ENCODE measurements at regions not wholly inside any gene's neighbourhood (a gene's known extent, or its start where the extent isn't known, plus 50 kb on each side); places are given as distances from the start of the nearest gene placed in this dataset.

GRCh38 chr11:109775686-109776085 lies 317.5 kb upstream of the ZC3H12C start:
- no peak overlapping the region for H3K4me3 ChIP-seq (ENCODE audit: low read length)
- DNase-seq (ENCODE audit: low read depth), result no peak
- TF ChIP-seq CTCF (conservative IDR thresholded peaks at IDR 0.05; ENCODE audit: low read depth, low read length), result no peak

GRCh38 chr11:109783014-109783413 lies 310.2 kb upstream of the ZC3H12C start:
- H3K4me3 ChIP-seq (ENCODE audit: low read length), result no peak overlapping the region
- no peak for TF ChIP-seq CTCF (conservative IDR thresholded peaks at IDR 0.05; ENCODE audit: low read depth, low read length)
- DNase-seq (ENCODE audit: low read depth), result no peak

GRCh38 chr11:109783840-109784239 lies 309.4 kb upstream of the ZC3H12C start:
- no peak for TF ChIP-seq CTCF (conservative IDR thresholded peaks at IDR 0.05; ENCODE audit: low read depth, low read length)
- no peak for DNase-seq (ENCODE audit: low read depth)
- no peak overlapping the region for H3K4me3 ChIP-seq (ENCODE audit: low read length)

- TF ChIP-seq CTCF (conservative IDR thresholded peaks at IDR 0.05; ENCODE audit: low read depth, low read length), result no peak
- no peak overlapping the region for H3K4me3 ChIP-seq (ENCODE audit: low read length)
- DNase-seq (ENCODE audit: low read depth), result no peak
Measured at GRCh38 chr11:109784536-109784935, 308.7 kb upstream of the ZC3H12C start.

GRCh38 chr11:109785198-109785597 lies 308.0 kb upstream of the ZC3H12C start:
- no peak for DNase-seq (ENCODE audit: low read depth)
- no peak overlapping the region for H3K4me3 ChIP-seq (ENCODE audit: low read length)
- no peak for TF ChIP-seq CTCF (conservative IDR thresholded peaks at IDR 0.05; ENCODE audit: low read depth, low read length)

GRCh38 chr11:109785714-109786113 lies 307.5 kb upstream of the ZC3H12C start:
- H3K4me3 ChIP-seq (ENCODE audit: low read length), result no peak overlapping the region
- no peak for DNase-seq (ENCODE audit: low read depth)
- no peak for TF ChIP-seq CTCF (conservative IDR thresholded peaks at IDR 0.05; ENCODE audit: low read depth, low read length)

- no peak for TF ChIP-seq CTCF (conservative IDR thresholded peaks at IDR 0.05; ENCODE audit: low read depth, low read length)
- no peak for DNase-seq (ENCODE audit: low read depth)
- no peak overlapping the region for H3K4me3 ChIP-seq (ENCODE audit: low read length)
Measured at GRCh38 chr11:109788948-109789490, 304.2 kb upstream of the ZC3H12C start.

Data from retinal pigment epithelial cell (primary cell).